DOHH2 (cell line): ENCODE measurements at regions not wholly inside any gene's neighbourhood (a gene's known extent, or its start where the extent isn't known, plus 50 kb on each side); places are given as distances from the start of the nearest gene placed in this dataset.

Experiments
- EZH2phosphoT487 ChIP-seq: fragments of 200-600 bp; sonication (generic); IDR thresholded peaks from 2 replicates; pipeline ENCODE4 v1.6.1; 2017; ENCODE audit warnings: borderline replicate concordance, mild to moderate bottlenecking, antibody characterized with exemption, low read length, moderate library complexity, mixed read lengths
- TF ChIP-seq, protein P1 (sequence below): fragments of 200-600 bp; sonication (generic); IDR thresholded peaks from one replicate; pipeline ENCODE4 v1.5.1; 2014; ENCODE audit warnings: antibody characterized with exemption, mild to moderate bottlenecking, low read depth, low read length; ENCODE audit not compliant: poor library complexity, severe bottlenecking

DNA sequence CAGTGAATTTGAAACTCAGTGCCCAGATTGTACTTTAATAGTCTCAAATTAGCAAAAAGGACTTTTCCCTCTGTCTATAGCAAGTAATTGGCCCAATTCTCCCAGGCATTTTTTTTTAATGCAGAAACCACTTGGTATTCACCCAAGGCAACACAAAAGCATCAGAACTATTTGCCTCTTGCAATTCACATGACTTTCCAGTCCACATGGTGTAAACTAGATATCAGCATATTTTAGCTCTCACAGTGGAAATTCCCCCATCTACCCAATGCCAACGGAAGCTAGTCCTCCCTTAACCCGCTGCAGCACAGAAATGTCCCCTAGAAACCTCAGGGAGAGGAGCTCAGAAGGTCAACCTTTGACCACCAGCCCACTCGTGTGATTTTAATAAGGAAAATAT is 103.4 kb upstream of the CDYL start:
- TF ChIP-seq, protein P1, sequence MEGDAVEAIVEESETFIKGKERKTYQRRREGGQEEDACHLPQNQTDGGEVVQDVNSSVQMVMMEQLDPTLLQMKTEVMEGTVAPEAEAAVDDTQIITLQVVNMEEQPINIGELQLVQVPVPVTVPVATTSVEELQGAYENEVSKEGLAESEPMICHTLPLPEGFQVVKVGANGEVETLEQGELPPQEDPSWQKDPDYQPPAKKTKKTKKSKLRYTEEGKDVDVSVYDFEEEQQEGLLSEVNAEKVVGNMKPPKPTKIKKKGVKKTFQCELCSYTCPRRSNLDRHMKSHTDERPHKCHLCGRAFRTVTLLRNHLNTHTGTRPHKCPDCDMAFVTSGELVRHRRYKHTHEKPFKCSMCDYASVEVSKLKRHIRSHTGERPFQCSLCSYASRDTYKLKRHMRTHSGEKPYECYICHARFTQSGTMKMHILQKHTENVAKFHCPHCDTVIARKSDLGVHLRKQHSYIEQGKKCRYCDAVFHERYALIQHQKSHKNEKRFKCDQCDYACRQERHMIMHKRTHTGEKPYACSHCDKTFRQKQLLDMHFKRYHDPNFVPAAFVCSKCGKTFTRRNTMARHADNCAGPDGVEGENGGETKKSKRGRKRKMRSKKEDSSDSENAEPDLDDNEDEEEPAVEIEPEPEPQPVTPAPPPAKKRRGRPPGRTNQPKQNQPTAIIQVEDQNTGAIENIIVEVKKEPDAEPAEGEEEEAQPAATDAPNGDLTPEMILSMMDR: no peak
- no peak for TF ChIP-seq EZH2phosphoT487
